Activated naive CD4-positive, alpha-beta T cell (primary cell): ENCODE measurements at regions not wholly inside any gene's neighbourhood (a gene's known extent, or its start where the extent isn't known, plus 50 kb on each side); places are given as distances from the start of the nearest gene placed in this dataset.
"Not testable (repeated sequence)": the region's sequence is repeated elsewhere in the genome, so short reads cannot be mapped to it uniquely, and the experiment has no call there.

ENCODE experiments used
- DNase-seq, 4 experiments: peaks; one replicate each; lab custom pipeline; 2025; lab: John Stamatoyannopoulos, UW

DNA sequence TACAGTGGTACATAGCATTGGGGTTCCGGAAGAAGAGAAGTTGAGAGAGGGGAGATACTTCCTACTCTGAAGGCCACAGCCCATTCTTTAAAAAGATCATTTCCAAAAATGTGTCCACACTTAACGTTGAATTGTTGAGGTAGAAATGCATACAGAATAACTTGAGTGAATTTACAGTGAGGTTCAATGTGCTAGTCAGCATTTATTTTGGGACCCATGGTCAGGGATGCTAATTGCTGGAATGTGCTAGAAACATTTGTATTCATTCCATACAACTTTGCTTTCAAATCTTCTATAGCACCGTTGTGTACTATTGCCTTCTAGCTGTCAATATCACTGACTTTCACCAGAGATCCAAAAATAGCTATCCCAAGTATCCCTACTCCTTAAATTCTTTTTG is 325.9 kb downstream of the SATB2 start:
- no peak for DNase-seq

DNA sequence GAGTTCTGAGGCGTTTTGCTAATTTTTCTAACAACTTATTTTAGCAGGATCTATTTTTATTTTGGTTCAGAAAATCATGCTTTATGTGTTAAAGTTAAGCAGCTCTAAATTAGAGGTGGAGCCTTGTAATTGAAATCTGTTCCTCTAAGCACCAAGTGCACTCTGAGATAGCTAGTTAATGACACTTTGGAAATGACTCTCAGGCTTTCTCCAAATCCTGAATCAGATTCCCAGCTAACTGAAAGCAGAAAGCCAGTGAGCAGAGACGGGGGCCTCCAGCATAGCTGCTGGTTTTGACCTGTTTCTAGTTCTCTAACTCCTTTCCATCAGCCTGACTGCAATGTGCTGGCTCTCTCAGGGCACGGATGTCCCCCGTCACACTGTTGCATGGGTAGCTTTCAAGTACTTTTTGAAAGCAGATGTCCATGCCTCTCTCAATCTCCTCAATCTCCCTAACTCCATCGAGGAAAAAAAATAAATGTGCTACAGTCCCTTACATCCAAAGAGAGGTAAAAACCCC is 326.5 kb downstream of the SATB2 start:
- DNase-seq, result no peak

DNA sequence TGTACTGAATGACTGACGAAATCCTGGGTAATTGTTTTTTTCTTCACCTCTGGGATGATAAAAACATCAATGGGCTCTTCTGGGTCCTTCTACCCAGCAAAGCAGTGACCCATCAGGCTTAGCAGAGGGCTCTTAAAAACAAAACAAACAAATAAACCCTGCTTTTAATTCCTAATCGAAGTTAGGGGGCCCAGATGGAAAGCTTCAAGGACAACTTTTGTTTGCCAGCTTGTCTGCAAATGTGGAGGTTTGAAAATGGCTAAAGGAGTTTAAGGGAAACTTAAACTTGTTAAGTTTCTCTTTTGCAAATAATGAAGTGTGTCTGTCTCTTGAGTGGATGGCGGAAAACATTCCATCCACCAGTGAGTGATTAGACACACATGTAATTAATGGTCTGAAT is 327.2 kb downstream of the SATB2 start:
- no peak for DNase-seq

DNA sequence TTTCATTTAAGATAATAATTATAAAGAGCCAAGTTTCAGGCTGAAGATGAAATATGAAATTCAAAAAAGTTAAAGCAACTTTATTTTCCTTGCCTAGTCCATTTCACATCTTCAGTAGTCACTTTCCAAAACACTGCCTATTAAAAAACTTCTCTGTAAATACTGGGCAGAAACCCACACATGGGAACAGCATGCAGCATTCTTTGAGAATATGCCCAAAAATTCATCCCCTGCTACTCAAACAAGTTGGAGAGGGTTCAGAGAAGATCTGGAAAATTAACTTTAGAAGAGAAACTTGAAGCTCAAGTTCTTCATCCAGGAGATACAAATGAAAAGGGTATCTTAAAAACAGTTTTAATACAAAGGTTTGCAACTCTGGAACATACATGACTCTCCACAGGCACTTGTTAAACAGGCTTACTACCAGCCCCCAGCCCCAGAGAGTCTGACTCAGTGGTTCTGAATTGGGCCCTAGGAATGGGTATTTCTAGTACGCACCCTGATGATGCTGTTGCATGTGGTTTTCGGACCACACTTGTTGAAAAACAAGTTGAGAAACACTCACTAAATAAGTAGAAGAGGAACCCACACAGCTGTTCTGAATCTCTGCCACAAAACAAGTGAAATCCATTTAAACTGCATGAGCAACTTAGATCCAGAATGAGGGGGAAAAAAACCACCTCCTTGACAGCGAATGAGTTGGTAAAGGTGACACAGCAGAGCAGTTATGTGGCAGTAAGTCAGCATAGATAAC is 329.1 kb downstream of the SATB2 start:
- DNase-seq, result no peak

DNA sequence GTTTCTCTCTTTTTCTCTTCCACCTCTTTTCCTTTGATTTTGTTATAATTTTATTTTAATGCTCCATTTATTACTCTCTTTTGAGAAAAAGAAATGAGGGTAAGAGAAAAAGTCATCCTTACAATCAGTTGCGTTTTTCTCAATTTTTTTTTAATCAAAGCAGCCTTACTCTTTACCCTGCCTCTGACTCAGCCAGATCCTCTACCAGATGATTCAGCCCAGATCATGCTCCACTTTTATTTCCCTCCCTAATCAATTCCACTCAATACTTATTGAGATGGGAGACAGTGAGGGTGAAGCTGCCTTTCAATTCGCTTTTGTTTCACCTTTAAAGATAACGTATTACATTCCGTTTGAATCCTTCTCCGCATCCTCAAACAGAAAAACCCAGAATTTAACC is 337.9 kb downstream of the SATB2 start:
- no peak for DNase-seq

DNA sequence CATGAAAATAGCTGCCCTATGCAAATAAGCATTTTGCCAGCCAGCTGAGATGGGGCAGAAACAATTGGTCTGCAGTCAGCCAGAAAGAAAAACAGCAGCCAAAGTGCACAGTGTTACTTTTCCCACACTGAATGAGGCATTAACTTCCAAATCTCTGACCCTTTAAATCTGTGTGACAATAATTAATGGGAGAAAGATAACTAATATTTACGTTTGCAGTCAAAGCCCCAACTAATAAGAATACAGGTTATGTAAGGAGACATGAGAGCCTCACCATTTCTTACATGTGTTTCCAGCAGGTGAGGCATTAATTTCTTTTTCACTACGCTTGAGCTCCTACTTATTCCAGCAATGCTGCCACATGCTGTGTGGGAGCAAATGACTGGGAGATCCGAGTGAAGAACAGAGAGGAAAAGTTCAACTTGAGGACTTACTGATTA is 339.0 kb downstream of the SATB2 start:
- DNase-seq, result no peak

DNA sequence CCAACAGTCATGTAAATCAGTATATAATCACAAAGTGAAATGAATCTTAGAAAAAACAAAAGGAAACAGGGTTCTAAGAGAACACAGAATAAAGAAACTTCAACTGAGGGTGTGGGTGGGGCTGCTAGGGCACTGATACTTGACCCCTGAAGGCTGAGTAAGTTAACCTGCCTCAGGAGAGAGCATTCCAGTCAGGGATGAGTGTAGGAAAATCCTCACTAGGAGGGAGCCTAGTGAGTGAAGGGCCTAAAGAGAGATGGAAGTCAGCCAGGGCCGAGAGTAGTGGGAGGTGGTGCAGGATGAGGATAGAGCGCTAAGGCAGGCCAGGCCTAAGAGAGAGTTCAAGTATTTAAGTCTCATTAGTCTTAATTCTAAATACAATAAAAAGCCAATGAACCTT is 342.6 kb downstream of the SATB2 start:
- DNase-seq, result no peak

DNA sequence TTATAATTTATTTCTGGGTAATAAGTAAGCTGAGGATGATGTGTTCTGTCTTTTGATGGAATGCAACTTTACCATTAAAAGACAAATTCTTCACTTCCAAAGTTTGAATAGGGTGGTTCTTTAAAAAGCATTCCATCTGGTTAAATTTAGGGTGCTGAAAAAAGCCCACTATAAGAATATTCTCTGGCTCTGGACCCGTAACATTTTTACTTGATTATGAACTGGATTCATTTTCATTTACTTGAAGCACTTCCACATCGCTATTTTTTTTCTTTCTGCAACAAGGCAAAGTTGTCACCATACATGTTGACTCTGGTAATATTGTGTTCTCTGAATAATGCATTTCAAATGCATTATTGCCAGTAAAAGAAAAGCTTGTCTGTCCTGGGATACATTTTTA is 344.6 kb downstream of the SATB2 start:
- no peak for DNase-seq

DNA sequence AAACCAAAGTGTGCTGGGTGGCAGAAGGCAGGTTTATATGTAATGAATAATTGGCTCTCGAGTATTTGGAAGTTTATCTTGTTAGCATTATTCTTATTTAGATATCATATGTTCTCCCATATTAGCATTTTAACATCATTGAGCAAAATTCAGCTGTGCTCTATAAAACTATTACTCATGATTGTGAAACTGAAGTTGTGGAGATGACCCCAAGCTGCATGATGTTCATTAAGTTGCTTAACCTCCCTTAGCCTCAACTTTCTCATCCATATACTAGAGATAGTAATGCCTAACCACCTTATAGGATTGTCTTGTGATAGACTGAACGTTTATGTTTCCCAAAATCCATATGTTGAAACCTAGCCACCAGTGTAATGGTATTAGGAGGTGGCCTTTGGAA is 346.3 kb downstream of the SATB2 start:
- no peak for DNase-seq

DNA sequence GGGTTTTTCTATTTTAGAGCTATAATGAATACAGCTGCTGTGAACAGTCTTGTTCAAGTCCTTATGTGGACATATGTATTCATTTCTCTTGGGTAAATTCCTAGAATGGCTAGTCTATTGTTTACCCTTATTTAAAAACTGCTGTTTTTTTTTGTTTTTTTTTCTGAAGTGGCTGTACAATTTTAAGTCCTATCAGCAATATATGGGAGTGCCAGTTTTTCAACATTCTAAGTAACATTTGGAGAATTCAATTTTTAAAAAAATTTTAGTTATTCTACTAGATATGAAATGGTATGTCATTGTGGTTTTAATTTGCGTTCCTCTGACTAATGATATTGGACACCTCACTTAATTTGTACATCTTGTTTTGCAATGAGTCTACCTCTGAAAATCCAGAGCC is 349.7 kb downstream of the SATB2 start:
- no peak for DNase-seq

DNA sequence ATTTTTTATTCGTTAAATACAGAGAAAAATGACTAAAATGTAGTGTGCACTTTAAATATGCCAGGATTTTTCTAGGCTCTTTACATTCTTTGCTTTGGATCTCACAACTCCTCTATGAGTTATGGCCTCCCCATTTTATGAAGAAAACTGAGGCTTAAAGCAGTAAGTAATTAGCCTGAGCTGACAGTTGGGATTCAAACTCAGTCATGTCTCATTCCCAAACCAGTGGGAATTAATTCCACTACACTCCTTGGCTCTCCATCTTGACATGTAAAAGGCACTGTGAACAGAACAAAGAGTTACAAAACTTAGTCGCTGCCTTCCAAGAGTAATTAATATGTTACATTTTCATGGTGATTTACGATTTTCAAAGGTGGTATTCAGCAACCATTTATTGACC is 351.9 kb downstream of the SATB2 start:
- no peak for DNase-seq

DNA sequence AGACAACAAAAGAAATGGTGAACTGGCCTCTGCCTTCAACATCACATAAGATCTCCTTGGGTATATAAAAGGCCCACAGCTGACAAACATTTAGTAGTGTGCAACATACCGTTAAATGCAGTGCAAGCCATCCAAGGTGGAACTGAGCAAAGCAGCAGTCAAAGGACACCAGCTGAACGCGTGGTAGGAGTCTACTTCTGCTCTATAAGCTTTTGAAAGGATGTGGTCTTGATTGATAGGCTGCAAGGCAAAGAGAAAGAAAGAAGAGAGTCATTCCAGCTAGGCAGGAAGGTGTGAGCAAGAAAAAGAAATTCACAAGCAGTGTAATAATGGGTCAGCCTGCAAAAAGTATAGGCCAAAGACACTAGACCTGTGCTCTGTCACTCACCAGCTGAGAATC is 356.3 kb downstream of the SATB2 start:
- DNase-seq, result no peak

DNA sequence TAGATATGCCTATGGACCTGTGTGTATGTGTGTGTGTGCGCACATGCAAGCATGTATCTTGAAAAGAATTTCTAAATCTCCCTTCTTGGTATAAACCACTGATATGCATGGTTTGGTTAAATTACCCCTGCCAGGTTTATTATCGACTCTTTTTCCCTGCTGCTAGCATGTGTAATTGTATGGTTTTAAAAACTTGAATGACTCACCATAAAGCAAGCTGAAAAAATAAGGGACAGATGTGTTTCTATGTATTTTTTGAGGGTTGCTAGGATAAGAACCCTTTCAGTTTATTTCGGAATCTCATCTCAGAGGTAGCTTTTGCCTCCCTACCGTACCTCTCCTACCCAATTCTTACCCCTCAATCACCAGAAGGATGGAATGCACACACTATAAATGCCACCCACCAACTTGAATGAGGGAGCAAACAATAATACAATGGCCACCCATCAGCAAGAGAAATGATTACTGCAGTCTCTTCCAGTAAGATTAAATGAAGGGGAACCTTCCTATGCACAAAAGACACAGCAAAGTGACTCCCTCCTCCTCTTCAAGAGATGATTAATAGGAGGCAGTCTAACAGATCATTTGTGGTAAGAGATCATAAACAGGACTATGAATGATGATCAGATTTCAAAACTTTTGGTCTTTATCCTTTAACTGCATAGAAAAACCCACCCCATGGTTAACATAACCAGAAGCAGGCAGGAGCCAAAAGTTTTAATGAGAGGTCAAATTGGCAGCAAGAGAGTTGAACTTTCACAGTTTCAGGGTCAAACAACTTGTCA is 357.2 kb downstream of the SATB2 start:
- no peak for DNase-seq

DNA sequence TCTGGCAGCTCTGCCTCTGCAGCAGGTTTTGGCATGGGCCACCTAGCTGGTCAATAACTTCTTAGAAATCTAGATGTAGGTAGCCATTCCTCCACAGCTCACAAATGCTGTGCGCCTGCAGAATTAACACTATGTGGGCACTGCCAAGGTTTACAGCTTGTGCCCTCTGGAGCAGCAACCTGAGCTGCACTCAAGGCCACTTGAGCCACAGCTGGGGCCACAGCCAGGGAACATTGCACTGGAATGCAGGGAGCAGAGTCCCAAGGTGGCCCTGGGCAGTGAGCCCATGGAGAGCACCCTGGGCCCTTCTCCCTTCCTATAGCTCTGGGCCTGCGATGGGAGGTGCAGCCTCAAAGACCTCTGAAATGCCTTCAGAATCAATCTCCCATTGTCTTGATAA is 365.3 kb downstream of the SATB2 start:
- DNase-seq, result no peak

DNA sequence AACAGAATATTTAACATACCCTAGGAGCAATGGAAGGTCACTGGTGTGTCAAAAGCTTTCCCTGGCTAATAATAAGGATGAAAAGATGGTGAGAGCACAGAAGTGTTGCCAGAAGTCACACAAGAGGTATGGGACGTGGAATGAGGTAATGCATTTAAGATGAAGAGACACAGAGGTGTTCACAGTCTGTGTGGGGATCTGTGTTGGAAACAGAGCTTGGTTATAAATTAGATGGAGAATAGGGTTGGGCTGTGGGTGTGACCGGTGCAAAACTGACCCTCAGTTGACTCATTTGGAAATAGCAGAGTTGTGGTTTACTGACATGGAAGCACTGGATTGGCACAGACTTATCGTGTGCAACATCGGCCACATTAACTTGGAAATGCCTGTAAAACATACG is 372.5 kb downstream of the SATB2 start:
- DNase-seq, result no peak

DNA sequence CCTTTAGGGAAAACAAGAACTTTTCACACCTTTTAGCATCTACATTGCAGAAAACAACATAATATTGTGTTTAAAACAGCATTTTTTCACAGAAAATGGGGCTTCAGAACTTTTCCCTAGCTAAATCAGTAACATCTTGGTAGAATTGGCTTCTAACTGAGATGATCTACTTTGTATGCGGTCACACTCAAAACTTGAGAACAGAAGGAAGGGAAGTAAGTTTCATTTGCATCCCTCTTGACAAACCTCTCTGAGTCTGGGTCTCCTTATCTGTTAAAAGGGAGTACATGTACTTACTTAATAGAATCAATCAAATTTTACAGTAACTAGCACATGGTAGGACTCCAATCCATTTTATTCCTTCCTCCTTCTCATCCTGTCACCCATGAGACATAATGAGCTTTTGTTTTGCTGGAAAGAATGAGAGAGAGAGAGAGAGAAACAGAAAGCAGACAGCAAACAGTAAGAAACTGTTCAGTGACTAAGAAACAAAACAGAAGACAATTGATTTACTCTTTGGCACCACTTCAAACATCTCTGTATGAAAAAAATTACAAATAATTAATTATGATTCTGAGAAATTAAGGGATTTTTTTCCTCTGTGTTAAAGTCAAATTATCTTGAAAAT is 387.3 kb downstream of the SATB2 start:
- DNase-seq, result no peak

DNA sequence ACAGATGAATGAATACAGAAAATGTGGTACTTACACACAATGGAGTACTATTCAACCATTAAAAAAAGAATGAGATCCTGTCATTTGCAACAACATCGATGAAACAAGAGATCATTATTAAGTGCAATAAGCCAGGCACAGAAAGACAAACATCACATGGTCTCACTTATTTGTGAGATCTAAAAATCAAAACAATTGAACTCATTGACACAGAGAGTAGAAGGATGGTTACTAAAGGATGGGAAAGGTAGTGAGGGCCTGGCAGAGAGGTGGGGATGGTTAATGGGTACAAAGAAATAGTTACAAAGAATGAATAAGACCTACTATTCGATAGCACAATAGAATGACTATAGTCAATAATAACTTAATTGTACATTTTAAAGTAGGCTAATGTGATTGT is 393.5 kb downstream of the SATB2 start:
- DNase-seq, result no peak

DNA sequence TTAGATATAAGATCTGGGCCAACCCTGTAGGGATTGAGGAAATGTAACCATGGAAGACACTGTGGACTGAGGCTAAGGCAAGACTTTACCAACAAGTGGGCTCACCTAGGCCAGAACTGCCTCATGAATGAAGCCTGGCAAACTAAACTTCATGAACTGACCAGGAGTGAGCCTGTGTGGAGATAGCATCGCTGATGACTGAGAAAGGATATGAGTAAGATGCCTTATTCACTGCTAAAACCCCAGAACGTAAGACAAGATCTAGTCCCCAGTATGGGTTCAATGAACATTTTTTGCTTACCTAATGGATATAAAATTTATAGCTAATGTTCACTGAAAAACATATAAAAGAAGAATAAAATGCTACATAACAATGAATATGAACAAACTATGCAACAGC is 399.8 kb downstream of the SATB2 start:
- no peak for DNase-seq

DNA sequence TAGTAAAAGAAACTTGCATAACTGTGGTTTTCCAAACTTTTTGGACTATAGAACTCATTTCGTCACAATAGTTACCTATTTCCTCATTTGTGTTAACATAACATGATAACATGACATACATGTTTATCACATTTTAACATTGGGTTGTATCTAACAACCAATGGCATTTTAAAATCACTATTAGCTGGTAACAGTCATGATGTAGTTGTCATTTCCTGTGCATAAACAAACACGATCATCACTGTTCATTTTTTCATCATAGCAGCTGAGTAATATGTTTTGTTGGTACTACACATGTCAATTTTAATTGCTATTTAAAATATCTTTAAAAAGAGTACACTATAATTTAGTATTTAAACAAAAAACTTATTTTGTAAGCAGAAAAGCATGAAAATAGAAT is 402.4 kb downstream of the SATB2 start:
- no peak for DNase-seq

DNA sequence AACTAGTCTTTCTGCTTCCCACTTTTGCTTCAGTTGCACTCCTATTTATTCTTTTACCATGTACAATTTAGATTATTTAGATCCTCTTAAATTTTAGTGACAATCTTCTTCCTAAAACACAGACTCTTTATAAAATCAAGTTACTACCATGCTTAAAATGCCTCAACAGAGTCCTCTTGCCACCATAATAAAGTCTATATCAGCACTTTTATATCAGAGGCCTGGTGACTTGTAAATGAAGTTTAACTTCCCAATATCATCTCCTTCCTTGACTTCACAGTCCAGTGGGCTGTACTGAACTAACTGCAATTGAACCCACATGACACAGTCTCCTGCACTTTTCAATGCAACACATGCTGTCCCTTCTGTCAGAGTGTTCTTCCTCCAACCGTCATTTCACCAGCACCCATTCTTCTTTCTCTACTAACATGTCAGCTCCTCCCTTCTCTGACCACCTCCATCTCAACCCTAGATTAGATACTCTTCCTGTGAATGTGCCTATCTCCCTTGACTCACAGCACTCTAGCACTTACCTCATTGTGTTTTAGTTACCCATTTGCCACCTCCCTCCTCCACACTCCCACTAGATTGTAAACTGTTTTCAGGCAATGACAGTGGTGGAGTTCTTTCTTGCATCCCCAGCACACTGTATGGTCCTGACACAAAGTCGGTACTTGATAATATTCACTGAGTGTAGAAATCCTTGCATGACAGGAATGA is 414.9 kb downstream of the SATB2 start:
- no peak for DNase-seq

DNA sequence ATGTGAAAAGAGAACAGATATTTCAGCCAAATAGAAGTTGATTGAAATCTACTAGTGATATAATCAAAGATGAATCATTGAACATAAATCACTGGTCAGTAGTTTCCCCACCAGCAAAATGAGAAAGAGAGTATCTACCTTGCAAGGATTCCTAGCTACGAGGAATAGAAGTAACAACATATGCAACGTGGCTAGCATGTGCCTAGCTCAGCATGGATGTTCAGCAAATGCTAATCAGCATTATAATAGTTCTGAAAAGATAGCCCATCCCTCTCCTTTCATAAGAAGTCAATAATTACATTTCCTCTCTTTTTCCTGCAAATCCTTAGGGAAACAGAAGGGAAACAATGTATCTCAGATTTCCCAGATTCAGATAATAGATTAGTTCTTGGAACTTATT is 417.2 kb downstream of the SATB2 start:
- no peak for DNase-seq

DNA sequence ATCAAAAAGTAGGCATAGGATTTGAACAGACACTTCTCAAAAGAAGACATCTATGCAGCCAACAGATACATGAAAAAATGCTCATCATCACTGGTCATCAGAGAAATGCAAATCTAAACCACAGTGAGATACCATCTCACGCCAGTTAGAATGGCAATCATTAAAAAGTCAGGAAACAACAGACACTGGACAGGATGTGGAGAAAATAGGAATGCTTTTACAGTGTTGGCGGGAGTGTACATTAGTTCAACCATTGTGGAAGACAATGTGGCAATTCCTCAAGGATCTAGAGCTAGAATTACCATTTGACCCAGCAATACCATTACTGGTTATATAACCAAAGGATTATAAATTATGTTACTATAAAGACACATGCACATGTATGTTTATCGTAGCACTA is 424.0 kb downstream of the SATB2 start:
- not testable (repeated sequence) for DNase-seq
